Activated CD8-positive, alpha-beta T cell treated with anti-CD3 and anti-CD28 coated beads for 36 hours (primary cell): ENCODE measurements at regions not wholly inside any gene's neighbourhood (a gene's known extent, or its start where the extent isn't known, plus 50 kb on each side); places are given as distances from the start of the nearest gene placed in this dataset.
A peak's percentile ranks its signal among the peaks of the same experiment; 100 is the strongest.

ENCODE experiments used
- ATAC-seq: fragments of 200-7000 bp; cut with Tn5 transposase; one replicate; pipeline ENCODE4 v1.10.0; 2021; ENCODE audit warnings: mild to moderate bottlenecking, moderate library complexity
- CTCF ChIA-PET: fragments of 350-600 bp; sonication (Branson Sonifier 250); formaldehyde crosslinking; loops from one replicate; lab custom pipeline; 2021; ENCODE audit warnings: antibody characterized with exemption; lab: Charles Lee
- POLR2A ChIA-PET: fragments of 350-600 bp; sonication (Branson Sonifier 250); formaldehyde crosslinking; loops from one replicate; lab custom pipeline; 2021; ENCODE audit warnings: antibody characterized with exemption; lab: Charles Lee
- DNase-seq: peaks from one replicate; pipeline ENCODE4 v3.0.0-alpha.2; 2020
- H3K27ac Mint-ChIP-seq: one replicate; pipeline ENCODE4 v1.8.0; 2021; ENCODE audit warnings: mild to moderate bottlenecking, mixed read lengths
- H3K27me3 Mint-ChIP-seq: one replicate; pipeline ENCODE4 v1.8.0; 2021; ENCODE audit warnings: mixed read lengths
- H3K36me3 Mint-ChIP-seq: one replicate; pipeline ENCODE4 v1.8.0; 2021; ENCODE audit warnings: low read depth, mixed read lengths
- H3K4me1 Mint-ChIP-seq: one replicate; pipeline ENCODE4 v1.8.0; 2021; ENCODE audit warnings: low read depth, mixed read lengths
- H3K4me3 Mint-ChIP-seq: one replicate; pipeline ENCODE4 v1.8.0; 2021; ENCODE audit warnings: mild to moderate bottlenecking, moderate library complexity, mixed read lengths
- H3K9me3 Mint-ChIP-seq: one replicate; pipeline ENCODE4 v1.8.0; 2021; ENCODE audit warnings: mixed read lengths
- intact Hi-C: fragments of 100-400 bp; cut with micrococcal nuclease; formaldehyde crosslinking; loops from one replicate; pipeline ENCODE4 v1.10.0; 2022
- TF ChIP-seq, protein P1 (sequence below): fragments of 200-600 bp; IDR thresholded peaks from one replicate; pipeline ENCODE4 v1.8.0; 2022; ENCODE audit warnings: antibody characterized with exemption, mild to moderate bottlenecking

- intact Hi-C loops: loop anchor here (10.0 kb wide), 1 partner anchor 205 kb away; no protein-coding TSS in a partner anchor
- no peak overlapping the region for H3K4me3 Mint-ChIP-seq
- ChIA-PET POLR2A (no interaction called here), CTCF (no interaction called here)
- peaks cover 7% of the 10 kb centered on the region for H3K27me3 Mint-ChIP-seq
- no peak overlapping the region for H3K27ac Mint-ChIP-seq
- H3K4me1 Mint-ChIP-seq: no peaks in the 10 kb centered on the region
- ATAC-seq: no peak
- TF ChIP-seq, protein P1, sequence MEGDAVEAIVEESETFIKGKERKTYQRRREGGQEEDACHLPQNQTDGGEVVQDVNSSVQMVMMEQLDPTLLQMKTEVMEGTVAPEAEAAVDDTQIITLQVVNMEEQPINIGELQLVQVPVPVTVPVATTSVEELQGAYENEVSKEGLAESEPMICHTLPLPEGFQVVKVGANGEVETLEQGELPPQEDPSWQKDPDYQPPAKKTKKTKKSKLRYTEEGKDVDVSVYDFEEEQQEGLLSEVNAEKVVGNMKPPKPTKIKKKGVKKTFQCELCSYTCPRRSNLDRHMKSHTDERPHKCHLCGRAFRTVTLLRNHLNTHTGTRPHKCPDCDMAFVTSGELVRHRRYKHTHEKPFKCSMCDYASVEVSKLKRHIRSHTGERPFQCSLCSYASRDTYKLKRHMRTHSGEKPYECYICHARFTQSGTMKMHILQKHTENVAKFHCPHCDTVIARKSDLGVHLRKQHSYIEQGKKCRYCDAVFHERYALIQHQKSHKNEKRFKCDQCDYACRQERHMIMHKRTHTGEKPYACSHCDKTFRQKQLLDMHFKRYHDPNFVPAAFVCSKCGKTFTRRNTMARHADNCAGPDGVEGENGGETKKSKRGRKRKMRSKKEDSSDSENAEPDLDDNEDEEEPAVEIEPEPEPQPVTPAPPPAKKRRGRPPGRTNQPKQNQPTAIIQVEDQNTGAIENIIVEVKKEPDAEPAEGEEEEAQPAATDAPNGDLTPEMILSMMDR: no peak
- no peaks in the 10 kb centered on the region for H3K9me3 Mint-ChIP-seq
- DNase-seq: no peak
- no peaks in the 10 kb centered on the region for H3K36me3 Mint-ChIP-seq
These were observed 107.9 kb upstream of the BMAL1 start for GRCh38 chr11:13169709-13170108.

- ChIA-PET POLR2A (no interaction called here), CTCF (no interaction called here)
- intact Hi-C loops: no loop called here
- Mint-ChIP-seq H3K9me3 (no peaks in the 10 kb centered on the region), H3K4me1 (no peaks in the 10 kb centered on the region), H3K4me3 (no peak overlapping the region), H3K36me3 (no peaks in the 10 kb centered on the region), H3K27ac (no peak overlapping the region), H3K27me3 (peaks cover 8% of the 10 kb centered on the region)
- TF ChIP-seq, protein P1: no peak
- DNase-seq (no peak), ATAC-seq (no peak)
These were observed 103.5 kb upstream of the BMAL1 start for GRCh38 chr11:13174090-13174489.

DNA sequence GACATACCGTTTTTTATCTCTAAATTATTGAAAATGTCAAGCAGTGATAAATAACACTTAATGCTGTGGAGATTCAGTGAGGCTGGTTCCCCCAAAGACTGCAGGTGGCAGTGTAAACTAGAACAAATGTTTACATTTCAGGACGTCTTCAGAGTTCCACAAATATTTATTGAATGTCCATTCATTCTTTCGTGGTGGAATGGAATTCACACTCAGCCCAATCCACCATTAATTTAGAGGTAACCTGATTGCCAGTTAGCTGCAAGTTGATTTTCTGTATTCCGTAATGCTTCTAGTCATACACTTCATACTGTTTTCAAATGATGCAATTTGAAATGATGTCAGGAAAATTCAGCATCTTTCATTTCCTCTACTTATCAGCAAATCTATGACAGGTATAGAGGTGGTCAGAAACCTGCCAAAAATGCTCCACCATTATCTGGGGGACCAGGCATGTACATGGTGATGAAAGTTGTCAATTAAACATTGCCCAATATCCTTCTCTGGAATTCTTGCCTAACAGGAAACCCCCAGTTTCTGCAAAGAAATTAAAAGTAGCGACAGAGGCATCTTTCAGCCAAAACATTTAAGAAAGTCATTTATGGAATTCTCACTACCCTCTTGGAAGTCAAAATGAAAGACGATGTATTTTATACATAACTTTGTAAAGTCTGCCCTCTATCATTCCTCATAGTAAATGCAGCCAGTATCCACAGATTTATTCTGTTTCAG, 94.3 kb upstream of the BMAL1 start:
- H3K4me3 Mint-ChIP-seq: no peak overlapping the region
- H3K27ac Mint-ChIP-seq: no peak overlapping the region

GRCh38 chr11:13183826-13184196, 93.8 kb upstream of the BMAL1 start:
- Mint-ChIP-seq H3K4me3 (no peak overlapping the region), H3K9me3 (peaks cover 11% of the 10 kb centered on the region), H3K27ac (no peak overlapping the region), H3K27me3 (peaks cover 12% of the 10 kb centered on the region), H3K36me3 (no peaks in the 10 kb centered on the region), H3K4me1 (peaks cover 5% of the 10 kb centered on the region)
- intact Hi-C loops: loop anchor here (5.0 kb wide), 1 partner anchor 53 kb away; no protein-coding TSS in a partner anchor
- ChIA-PET CTCF (interaction anchor here (0.7 to 2.4 kb wide), 14 partner anchors 22 to 220 kb away, joined by 3 to 8 read pairs (median 4); no protein-coding TSS in a partner anchor), POLR2A (no interaction called here)
- ATAC-seq (no peak), DNase-seq (no peak)
- TF ChIP-seq, protein P1: no peak

More for the DNA sequence above, 94.3 kb upstream of the BMAL1 start:
- POLR2A ChIA-PET: no interaction called here
- DNase-seq (peak; percentile 34), ATAC-seq (no peak)
- CTCF ChIA-PET: interaction anchor here (0.7 to 2.4 kb wide), 15 partner anchors 22 to 220 kb away, joined by 3 to 8 read pairs (median 4); no protein-coding TSS in a partner anchor
- intact Hi-C loops: loop anchor here (5.0 kb wide), 1 partner anchor 54 kb away; no protein-coding TSS in a partner anchor
- Mint-ChIP-seq H3K36me3 (no peaks in the 10 kb centered on the region), H3K27me3 (peaks cover 9% of the 10 kb centered on the region), H3K4me1 (peaks cover 5% of the 10 kb centered on the region), H3K9me3 (peaks cover 5% of the 10 kb centered on the region)
- TF ChIP-seq, protein P1: peak; percentile 59

DNA sequence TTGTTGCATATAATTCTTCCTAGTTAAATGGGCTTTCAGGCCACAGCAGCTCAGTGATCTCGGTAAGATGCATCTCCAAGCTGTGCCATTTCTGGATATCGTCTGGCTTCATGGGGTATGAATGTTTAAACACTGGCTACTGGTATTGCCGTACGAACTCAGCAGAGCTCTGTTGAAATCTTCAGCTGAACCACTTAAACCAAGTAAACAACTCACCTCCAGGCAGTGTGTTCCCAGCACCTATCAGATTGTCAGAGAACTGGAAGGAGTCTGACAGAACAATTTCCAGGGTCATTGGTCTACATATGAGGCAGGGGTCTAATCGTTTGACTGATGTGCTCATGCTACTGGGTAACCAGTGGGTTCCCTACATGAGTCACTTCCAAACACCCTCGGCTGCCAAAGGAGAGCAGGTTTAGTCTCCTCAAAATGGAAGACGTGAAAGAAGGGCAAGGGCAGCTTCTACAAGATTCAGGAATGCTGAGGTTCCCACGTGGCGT, 93.2 kb upstream of the BMAL1 start:
- DNase-seq: no peak
- ChIA-PET POLR2A (no interaction called here), CTCF (interaction anchor here (0.7 to 2.4 kb wide), 11 partner anchors 24 to 221 kb away, joined by 3 to 8 read pairs (median 4); no protein-coding TSS in a partner anchor)
- ATAC-seq: no peak
- intact Hi-C loops: loop anchor here (5.0 kb wide), 1 partner anchor 53 kb away; no protein-coding TSS in a partner anchor
- no peak overlapping the region for H3K27ac Mint-ChIP-seq
- peaks cover 12% of the 10 kb centered on the region for H3K27me3 Mint-ChIP-seq
- H3K36me3 Mint-ChIP-seq: no peaks in the 10 kb centered on the region
- H3K9me3 Mint-ChIP-seq: peaks cover 11% of the 10 kb centered on the region
- H3K4me1 Mint-ChIP-seq: peaks cover 5% of the 10 kb centered on the region
- TF ChIP-seq, protein P1: no peak
- no peak overlapping the region for H3K4me3 Mint-ChIP-seq
